ENCODE measurements at regions not wholly inside any gene's neighbourhood (a gene's known extent, or its start where the extent isn't known, plus 50 kb on each side); places are given as distances from the start of the nearest gene placed in this dataset.

DNA sequence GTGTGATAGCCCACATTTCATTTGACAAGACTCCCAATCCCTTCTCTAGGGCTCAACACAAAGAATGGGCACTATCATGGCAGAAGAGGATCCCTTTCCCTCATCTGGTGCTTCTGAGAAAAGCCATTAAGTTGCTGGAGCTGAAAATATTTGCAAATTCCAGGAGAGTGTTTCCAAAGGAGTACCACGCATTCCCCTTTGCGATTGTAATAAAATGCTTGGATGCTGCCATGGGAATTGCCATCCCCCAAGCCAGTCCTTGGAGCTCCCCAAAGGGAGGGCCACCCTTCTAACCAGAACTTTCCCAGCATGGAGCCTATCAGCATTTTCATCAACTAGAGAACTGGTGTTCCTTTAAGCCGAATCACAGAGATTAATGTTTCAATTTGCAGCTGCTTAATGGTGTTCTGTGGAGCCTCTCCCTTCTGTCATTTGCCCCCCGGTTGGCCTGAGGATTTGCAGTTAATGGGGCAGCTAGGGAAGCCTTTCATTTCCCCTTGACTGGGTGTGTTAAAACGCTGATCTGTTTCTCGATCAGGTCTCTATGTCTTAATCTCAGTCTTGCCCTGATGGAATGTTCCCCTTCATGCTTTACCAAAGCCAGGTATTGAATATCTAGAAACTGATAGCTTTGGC lies 133.0 kb downstream of the ENC1 start:
- no peak overlapping the region for H2AFZ ChIP-seq (ENCODE audit: low read depth, low read length)
- H4K20me1 ChIP-seq (ENCODE audit: insufficient read depth, low read length), result no peaks in the 10 kb centered on the region
- H3K9me3 ChIP-seq (ENCODE audit: insufficient read depth, low read length, severe bottlenecking), result no peaks in the 10 kb centered on the region
- no peaks in the 10 kb centered on the region for H3K27me3 ChIP-seq (ENCODE audit: insufficient read depth, low read length, poor library complexity)
- no peaks in the 10 kb centered on the region for H3K79me2 ChIP-seq (ENCODE audit: insufficient read depth, low read length)
- no peak for DNase-seq
- no peak overlapping the region for H3K4me3 ChIP-seq (ENCODE audit: low read depth in 1 of 2, low read length in 2 of 2)
- no peak overlapping the region for H3K27ac ChIP-seq (ENCODE audit: low read length)
- no peaks in the 10 kb centered on the region for H3K4me1 ChIP-seq (ENCODE audit: insufficient read depth, low read length)
- H3K9ac ChIP-seq (ENCODE audit: low read depth, low read length), result no peak overlapping the region
- no peak overlapping the region for H3K4me2 ChIP-seq (ENCODE audit: insufficient read depth, low read length)
- no peaks in the 10 kb centered on the region for H3K36me3 ChIP-seq (ENCODE audit: insufficient read depth, low read length)
- ATAC-seq (ENCODE audit: insufficient read depth, low read depth), result no peak
- no peak for TF ChIP-seq EZH2 (IDR thresholded peaks at IDR 0.05; ENCODE audit: borderline replicate concordance, low read depth, low read length, severe bottlenecking)
- TF ChIP-seq, protein P1, sequence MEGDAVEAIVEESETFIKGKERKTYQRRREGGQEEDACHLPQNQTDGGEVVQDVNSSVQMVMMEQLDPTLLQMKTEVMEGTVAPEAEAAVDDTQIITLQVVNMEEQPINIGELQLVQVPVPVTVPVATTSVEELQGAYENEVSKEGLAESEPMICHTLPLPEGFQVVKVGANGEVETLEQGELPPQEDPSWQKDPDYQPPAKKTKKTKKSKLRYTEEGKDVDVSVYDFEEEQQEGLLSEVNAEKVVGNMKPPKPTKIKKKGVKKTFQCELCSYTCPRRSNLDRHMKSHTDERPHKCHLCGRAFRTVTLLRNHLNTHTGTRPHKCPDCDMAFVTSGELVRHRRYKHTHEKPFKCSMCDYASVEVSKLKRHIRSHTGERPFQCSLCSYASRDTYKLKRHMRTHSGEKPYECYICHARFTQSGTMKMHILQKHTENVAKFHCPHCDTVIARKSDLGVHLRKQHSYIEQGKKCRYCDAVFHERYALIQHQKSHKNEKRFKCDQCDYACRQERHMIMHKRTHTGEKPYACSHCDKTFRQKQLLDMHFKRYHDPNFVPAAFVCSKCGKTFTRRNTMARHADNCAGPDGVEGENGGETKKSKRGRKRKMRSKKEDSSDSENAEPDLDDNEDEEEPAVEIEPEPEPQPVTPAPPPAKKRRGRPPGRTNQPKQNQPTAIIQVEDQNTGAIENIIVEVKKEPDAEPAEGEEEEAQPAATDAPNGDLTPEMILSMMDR (IDR thresholded peaks at IDR 0.05; ENCODE audit: borderline replicate concordance, extremely low read depth, low read length, poor library complexity, severe bottlenecking), result no peak

GRCh38 chr5:74506119-74506518 lies 134.4 kb downstream of the ENC1 start:
- Histone ChIP-seq H3K4me3 (ENCODE audit: low read depth in 1 of 2, low read length in 2 of 2) (no peak overlapping the region), H3K27me3 (ENCODE audit: insufficient read depth, low read length, poor library complexity) (no peaks in the 10 kb centered on the region), H3K4me2 (ENCODE audit: insufficient read depth, low read length) (no peak overlapping the region), H3K4me1 (ENCODE audit: insufficient read depth, low read length) (no peaks in the 10 kb centered on the region), H3K27ac (ENCODE audit: low read length) (no peak overlapping the region), H4K20me1 (ENCODE audit: insufficient read depth, low read length) (no peaks in the 10 kb centered on the region), H3K79me2 (ENCODE audit: insufficient read depth, low read length) (no peaks in the 10 kb centered on the region), H3K9me3 (ENCODE audit: insufficient read depth, low read length, severe bottlenecking) (no peaks in the 10 kb centered on the region), H2AFZ (ENCODE audit: low read depth, low read length) (no peak overlapping the region), H3K9ac (ENCODE audit: low read depth, low read length) (no peak overlapping the region), H3K36me3 (ENCODE audit: insufficient read depth, low read length) (no peaks in the 10 kb centered on the region)
- TF ChIP-seq, protein P1 (IDR thresholded peaks at IDR 0.05; ENCODE audit: borderline replicate concordance, extremely low read depth, low read length, poor library complexity, severe bottlenecking), result no peak
- no peak for TF ChIP-seq EZH2 (IDR thresholded peaks at IDR 0.05; ENCODE audit: borderline replicate concordance, low read depth, low read length, severe bottlenecking)
- ATAC-seq (ENCODE audit: insufficient read depth, low read depth) (no peak), DNase-seq (no peak)

DNA sequence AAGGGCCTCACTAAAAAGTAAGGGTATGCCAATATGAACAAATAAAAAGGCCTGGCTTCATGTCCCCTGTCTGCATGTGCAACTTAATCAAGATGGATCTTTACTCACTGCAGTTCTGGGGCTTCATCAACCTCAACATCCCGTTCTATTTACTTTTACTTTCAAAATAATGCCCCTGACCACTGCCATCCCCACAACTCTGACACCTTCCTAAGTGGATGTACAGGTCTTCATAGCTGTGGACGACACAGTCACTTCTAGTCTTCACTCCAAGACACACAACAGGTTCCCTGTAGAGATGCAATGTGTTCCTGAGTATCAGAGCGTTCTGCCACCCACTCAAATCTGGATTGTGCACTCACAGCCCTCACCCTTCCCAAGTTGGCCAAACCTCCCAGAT lies 136.1 kb downstream of the ENC1 start:
- Histone ChIP-seq H2AFZ (ENCODE audit: low read depth, low read length) (no peak overlapping the region), H3K9ac (ENCODE audit: low read depth, low read length) (no peak overlapping the region), H3K4me3 (ENCODE audit: low read depth in 1 of 2, low read length in 2 of 2) (no peak overlapping the region), H3K27ac (ENCODE audit: low read length) (no peak overlapping the region), H3K27me3 (ENCODE audit: insufficient read depth, low read length, poor library complexity) (no peaks in the 10 kb centered on the region), H4K20me1 (ENCODE audit: insufficient read depth, low read length) (no peaks in the 10 kb centered on the region), H3K4me1 (ENCODE audit: insufficient read depth, low read length) (no peaks in the 10 kb centered on the region), H3K36me3 (ENCODE audit: insufficient read depth, low read length) (no peaks in the 10 kb centered on the region), H3K9me3 (ENCODE audit: insufficient read depth, low read length, severe bottlenecking) (no peaks in the 10 kb centered on the region), H3K79me2 (ENCODE audit: insufficient read depth, low read length) (no peaks in the 10 kb centered on the region), H3K4me2 (ENCODE audit: insufficient read depth, low read length) (no peak overlapping the region)
- TF ChIP-seq, protein P1 (IDR thresholded peaks at IDR 0.05; ENCODE audit: borderline replicate concordance, extremely low read depth, low read length, poor library complexity, severe bottlenecking), result no peak
- TF ChIP-seq EZH2 (IDR thresholded peaks at IDR 0.05; ENCODE audit: borderline replicate concordance, low read depth, low read length, severe bottlenecking), result no peak
- DNase-seq (no peak), ATAC-seq (ENCODE audit: insufficient read depth, low read depth) (no peak)
